ENCODE measurements at regions not wholly inside any gene's neighbourhood (a gene's known extent, or its start where the extent isn't known, plus 50 kb on each side); places are given as distances from the start of the nearest gene placed in this dataset.

DNA sequence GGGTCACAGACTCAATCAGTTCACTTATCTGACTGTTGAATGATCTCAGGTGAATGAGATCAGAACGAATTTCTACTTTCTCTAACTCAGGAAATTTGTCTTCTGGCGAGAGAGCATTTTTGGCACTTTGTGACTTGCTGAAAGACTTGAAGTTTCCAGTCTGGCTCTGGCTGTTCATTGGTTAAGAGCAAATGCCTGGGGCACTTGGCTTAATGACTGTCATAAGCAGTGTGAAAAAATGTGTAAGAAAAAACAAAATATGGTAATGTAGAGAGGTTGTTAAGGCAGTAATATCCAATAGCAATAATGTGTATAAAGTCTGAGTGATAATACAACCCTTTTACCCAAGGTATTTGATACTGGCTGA is 71.3 kb upstream of the PGRMC2 start:
- DNase-seq (ENCODE audit: low read depth, low spot score): no peak

DNA sequence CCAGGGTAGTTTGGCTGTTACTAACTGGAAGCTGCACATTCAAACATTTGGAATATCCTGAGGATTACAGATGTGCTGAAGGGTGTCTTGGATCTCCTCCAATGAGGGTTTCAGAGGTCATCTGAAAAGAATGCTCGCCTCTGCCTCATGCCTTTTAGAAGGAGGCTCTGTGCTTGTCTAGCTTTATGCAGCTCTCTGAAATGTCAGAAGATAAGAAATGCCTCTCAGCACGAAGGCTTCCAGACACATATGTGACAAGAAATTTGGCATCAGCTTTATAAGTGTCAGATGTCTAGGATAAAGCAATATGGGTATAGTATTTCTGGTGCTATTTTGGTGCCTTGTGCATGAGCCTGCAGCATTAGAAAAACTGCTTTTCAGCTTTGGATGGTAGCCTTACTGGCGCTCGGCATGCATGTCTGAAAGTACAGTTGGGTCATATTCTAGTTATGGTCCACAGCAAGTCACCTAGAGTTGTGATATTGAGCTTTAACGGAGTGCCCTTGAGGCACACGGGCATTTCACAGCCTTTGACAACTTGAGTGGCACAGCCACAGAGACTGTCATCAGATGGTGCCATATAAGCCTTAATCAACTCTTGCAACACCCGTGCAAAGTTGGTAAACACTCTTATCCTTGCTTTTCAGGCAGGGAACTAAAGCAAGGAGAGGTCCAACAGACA is 70.8 kb upstream of the PGRMC2 start:
- peak; percentile 28 for DNase-seq (ENCODE audit: low read depth, low spot score)

DNA sequence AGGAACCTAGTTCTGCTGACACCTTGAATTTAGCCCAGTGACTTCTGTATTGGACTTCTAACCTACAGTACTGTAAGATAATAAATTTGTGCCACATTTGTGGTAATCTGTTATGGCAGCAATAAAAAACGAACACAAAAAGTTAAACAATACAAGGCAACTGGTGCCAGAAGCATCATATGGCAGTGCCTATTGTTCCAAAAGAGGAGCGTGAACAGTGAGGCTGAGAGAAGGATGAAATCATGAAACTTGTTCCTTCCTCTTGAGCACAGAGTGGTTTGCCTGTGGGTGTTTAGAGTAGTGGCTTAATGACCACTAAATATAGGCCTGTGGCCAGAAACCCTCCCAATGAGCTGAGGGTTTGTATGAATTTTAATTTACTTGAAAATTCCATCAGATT is 69.7 kb upstream of the PGRMC2 start:
- peak; percentile 20 for DNase-seq (ENCODE audit: low read depth, low spot score)

DNA sequence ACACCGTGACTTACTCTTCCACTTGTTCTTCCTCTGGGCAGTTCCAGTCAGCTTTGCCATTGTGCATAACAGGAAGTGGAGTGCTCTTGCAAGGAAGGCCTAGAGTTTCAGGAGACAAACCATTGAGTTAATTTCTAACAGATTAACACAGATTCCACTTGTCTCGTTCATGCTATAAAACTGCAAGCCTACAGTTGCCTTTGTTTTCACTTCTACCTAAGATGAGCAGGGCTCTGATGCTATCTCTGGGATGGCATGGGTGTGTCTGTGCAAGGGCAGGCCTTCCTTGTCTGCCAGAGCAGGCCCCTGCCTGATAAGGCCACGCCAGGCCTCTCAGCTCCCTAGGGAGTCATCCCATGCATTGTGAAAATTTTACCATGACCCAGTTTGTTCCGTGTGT is 67.7 kb upstream of the PGRMC2 start:
- no peak for DNase-seq (ENCODE audit: low read depth, low spot score)

DNA sequence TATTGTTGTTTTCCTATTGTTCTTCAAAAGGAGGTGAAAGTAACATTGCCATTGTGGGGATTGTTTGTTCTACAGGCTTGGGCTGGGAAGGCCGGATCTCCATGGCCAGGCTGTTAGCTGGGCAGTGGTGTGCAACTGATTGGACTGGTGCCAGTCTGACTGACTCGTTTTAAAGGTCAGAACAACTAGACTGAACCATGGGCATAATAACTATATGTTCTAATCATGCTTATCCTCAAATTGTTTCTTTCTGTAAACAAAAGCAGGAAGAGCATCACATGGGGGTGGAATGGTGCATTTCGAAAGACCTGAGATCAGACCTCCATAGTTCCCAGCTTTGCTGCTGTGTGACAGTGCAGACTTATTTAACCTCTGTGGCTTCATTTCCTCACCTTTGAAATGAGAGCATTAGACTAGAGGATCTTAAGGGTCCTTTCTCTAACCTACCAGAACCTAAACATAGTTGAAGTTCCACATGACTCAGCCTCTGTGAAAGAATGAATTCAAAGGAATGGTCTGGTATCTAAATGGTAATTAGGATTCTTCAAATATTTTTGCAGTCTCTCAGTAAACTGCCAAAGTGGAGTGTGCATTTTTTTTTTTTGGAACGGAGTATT is 66.7 kb upstream of the PGRMC2 start:
- DNase-seq (ENCODE audit: low read depth, low spot score): peak; percentile 89

DNA sequence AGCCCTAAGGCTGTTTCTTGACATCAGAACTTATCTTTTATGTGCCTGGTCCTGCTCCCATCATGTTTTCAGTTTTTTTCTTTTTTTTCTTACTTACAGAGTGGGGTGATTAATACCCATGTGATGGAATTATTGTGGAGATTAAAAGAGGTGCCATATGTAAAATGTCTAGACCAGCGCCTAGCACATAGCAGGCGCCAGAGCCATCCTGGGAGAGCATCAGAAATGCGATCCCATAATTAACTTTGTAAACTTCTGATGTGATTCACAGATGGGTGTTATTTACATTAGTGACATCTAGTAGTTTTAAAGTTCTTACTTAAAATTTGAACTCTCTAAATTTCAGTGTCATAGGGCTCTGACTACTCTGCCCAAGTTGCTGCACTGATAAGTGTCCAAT is 66.2 kb upstream of the PGRMC2 start:
- peak; percentile 22 for DNase-seq (ENCODE audit: low read depth, low spot score)

DNA sequence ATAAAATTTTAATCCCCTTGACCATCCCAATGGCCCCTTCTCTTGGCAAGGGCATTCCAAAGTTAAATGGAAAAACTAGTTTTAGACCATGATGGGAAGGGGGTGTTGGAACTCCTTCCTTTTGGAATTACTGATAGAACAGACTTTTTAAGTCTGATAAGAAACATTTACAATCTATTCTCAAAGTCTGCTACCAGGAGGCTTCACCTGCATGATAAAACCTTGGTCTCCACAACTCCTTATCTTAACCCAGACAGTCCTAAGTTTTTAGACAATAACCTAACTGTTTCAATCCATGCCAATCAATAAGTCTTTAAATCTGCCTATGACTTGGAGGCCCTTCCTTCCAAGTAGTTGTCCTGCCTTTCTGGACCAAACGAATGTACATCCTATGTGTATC is 63.9 kb upstream of the PGRMC2 start:
- DNase-seq (ENCODE audit: low read depth, low spot score): no peak

DNA sequence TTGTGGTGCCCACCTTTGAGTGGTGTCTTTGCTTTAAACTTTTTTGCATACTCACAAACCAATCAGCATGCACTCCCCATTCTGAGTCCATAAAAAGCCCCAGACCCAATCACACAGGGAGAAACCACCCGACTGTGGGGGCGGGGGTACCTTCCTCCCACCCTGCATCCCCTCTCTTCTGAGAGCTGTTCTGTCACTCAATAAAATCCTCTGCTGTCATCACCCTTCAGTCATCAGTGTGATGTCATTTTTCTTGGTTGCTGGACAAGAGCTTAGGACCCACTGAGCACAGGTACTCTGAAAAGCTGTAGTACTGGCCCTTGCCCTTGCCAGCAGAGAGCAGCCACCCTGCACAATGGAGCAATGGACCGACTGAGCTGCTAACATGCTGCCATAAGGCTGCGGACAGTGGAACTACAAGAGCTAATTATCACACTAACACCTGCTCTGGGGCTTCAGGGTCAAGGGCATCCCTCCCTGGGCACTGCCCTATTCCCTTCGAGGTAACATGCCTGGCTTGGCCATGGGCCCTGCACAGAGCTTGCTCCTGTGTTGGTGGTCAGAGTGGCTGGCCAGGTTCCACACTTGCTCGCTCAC is 62.9 kb upstream of the PGRMC2 start:
- DNase-seq (ENCODE audit: low read depth, low spot score): no peak

DNA sequence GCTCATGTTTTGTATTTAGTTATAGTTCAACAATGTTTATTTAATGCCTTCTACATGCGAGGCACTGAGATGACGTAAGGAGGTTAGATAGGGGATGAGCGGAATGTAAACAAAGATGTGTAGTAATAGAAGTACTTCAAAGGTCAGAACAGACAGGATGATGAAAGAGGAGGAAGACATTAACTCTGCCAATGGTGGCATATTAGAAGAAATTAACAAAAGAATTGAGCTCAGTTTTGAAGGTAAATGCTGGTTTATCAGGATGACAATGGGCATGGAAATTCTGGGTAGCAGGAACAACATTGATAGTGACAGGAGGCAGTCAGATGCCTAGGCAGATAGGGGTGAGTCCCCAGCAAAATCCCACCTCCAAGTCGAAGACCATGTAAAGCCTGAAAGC is 62.3 kb upstream of the PGRMC2 start:
- DNase-seq (ENCODE audit: low read depth, low spot score): no peak

DNA sequence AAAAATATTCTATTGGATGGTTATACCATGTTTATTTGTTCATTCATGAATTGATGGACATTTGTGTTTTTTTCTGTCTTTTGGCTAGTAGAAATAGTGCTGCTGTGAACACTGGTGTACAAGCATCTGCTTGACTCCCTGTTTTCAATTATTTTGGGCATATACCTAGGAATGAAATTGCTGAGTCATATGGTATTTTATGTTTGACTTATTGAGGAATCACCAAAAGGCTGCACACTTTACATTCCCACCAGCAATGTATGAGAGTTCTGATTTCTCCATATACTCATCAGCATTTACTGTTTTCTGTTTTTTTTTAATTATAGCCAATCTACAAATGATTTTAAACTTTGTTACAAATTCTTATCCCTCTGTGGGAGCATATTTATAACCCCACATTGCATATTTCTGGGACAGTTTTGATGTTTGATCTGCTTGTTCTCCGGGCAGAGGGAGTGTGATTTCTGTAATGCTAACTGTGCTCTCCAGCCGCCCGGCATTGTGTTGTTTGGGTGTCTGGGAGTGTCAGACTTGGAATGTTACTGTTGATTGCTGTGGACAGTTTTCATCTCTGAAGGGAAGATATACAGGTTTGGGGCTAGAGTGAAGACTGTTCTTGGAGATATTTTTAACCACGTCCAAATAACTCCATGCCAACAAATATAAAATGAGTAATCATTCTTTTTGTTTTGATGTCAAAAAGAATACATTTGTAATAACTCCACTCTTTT is 60.5 kb upstream of the PGRMC2 start:
- peak; percentile 46 for DNase-seq (ENCODE audit: low read depth, low spot score)

DNA sequence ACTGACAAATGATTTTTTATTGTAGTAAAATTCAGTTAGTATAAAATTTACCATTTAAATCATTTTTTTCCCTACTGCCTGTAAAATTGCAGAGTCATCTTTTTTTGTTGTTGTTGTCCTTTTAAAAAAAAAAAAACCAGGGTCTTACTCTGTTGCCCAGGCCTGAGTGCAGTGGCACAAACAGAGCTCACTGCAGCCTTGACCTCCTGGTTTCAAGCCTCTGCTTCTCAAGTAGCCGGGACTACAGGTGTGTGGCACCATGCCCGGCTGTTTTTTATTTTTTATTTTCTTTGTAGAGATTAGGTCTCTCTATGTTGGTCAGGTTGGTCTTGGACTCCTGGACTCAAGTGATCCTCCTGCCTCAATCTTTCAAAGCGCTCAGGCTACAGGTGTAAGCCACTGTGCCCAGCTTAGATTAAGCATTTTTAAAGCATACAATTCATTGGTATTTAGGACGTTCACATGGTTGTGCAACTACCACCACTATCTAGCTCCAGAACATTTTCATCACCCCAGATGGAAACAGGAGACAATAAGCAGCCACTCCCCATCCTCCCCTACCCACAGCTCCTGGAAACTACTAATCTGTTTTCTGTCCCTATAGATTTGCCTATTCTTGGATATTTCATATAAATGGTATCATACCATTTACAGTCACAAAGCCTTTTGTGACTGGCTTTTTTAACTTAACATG is 59.7 kb upstream of the PGRMC2 start:
- DNase-seq (ENCODE audit: low read depth, low spot score): no peak

DNA sequence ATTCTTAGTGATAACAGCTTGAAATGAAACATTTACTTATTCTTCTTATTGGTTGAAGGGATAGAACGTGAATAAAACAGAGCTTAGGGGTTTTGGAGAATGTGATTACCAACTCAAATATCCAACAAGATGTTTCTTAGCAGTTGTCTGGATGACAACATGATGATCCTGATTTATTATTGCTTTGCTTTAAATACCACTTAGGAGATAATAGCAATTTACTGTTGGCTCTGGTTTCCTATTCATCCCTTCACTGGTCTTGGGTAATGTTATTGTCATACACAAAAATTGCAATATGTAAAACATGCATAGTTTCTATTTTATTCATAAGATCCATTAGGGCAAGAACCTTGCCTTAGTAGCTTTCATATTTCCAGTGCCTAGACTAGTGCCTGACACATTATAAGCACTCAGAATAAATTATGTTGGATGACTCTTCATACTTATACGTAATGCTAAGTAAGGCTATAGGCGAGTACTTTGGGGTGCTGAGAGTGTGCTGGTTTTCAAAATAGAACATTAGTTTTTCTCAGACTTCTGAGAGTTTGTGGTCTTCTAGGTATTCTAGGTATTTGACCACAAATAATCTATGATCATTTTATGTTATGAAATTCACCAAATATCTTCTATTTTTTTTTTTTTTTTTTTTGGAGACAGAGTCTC is 58.6 kb upstream of the PGRMC2 start:
- no peak for DNase-seq (ENCODE audit: low read depth, low spot score)

DNA sequence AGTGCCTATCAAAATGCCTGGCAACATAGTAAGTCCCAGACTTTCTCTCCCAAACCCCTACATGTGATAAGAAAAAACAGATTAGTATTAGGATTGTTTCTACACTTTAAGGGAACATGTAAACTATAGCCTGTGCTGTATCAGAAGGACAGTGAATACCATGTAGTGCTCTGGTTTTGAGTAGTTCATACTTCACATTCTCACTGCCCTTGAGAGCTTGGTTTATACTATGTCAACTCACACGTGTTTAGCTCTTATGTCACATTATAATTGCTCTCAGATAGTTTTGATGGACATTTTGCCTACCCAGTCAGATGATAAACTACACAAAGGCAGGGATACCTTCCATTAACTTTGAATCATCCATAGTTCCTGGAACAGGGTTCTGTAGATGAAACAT is 58.0 kb upstream of the PGRMC2 start:
- no peak for DNase-seq (ENCODE audit: low read depth, low spot score)

DNA sequence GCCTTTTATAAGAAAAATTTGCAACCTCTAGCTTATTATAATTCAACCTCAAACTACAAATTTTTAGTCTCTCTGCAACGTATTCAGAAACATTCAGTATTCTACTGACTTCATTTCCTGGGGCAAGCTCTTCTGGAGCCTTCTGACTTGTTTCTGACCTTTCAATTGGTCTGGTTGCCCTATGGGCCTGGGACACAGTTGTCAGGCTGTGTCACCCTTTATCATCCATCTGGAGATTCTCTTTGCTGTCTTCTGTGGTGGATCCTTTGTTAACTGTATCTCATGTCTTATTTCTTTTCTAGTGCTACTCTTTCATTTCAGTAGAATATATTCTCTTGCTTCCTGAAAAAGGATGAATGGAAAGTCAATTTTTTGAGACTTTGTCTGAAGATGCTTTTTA is 55.1 kb upstream of the PGRMC2 start:
- DNase-seq (ENCODE audit: low read depth, low spot score): no peak

DNA sequence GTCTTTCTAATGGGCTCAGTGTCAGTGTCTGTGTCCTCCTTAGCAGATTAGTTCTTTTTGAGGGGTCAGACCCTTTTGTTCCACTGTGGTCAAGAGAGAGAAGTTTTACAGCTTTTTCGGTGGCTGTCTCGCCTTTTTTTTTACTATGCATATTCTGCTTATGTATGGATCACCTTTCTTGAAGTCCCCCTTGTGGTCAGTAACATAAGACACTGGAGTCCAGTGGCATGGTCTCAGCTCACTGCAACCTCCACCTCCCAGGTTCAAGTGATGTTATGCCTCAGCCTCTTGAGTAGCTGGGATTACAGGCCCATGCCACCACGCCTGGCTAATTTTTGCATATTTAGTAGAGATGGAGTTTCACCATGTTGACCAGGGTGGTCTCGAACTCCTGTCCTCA is 54.0 kb upstream of the PGRMC2 start:
- DNase-seq (ENCODE audit: low read depth, low spot score): no peak

DNA sequence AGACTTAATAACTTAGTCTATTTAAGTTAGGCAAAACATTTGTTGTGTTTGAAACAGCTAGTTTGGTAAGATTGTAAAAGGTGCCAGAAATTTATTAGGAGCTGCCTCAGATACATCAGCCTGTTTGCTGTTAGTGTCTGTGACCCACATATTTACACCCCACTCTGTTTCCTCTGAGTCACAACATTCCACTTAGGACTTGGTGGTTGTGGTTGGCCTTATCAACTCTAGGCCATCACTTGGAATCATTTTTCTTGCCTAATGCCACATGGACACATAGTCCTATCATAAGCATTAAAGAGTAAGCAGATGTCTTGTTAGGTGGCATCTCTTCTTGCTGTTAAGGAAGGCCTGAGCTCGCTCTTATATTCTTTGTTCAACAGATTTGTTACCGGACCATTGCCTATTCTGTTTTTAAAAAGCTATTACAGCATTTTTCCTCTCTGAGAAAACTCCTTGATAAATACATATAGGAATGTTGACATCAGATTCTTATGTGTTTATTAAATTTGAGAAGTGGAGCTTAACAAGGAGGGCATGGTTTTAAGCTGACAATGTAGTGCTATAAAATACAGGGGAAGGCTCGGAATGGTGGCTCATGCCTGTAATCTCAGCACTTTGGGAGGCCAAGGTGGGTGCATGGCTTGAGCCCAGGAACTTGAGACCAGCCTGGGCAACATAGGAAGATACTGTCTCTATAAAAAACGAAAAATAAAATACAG is 51.2 kb upstream of the PGRMC2 start:
- DNase-seq (ENCODE audit: low read depth, low spot score): peak; percentile 82

DNA sequence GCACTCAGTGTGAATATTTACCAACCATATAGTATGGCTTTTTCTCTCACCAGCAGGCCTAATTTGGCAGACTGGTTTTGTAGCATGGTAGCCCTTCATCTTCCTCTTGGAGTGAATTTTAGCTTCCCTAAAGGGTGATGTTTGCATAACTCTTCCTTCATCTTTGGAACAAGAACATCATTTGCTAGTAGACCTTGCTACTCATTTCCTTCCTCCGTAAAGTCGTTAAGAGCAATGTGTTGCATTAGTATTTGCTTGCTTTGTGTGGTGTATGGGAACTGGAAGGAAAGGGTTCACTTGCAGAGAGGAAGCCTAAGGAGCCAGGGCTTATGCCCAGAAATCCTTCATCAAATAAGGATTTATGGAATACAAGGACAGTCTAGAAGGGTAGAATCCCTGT is 50.2 kb upstream of the PGRMC2 start:
- DNase-seq (ENCODE audit: low read depth, low spot score): no peak
